GM12878 (cell line): ENCODE measurements at regions not wholly inside any gene's neighbourhood (a gene's known extent, or its start where the extent isn't known, plus 50 kb on each side); places are given as distances from the start of the nearest gene placed in this dataset.

ENCODE experiments used
- ASH2L ChIP-seq: fragments of 300-600, 200-600 bp; sonication (generic); IDR thresholded peaks from 2 replicates; pipeline ENCODE4 v1.6.1; 2017; ENCODE audit warnings: low read depth, mild to moderate bottlenecking, borderline replicate concordance
- BMI1 ChIP-seq: fragments of 450-650 bp; IDR thresholded peaks from 2 replicates; pipeline ENCODE4 v1.6.1; 2016; ENCODE audit warnings: mild to moderate bottlenecking, moderate library complexity, borderline replicate concordance
- CHD4 ChIP-seq: fragments of 200-600 bp; sonication (generic); IDR thresholded peaks from 2 replicates; pipeline ENCODE4 v1.6.1; 2016; ENCODE audit warnings: mild to moderate bottlenecking
- ESRRA ChIP-seq: IDR thresholded peaks from 2 replicates; pipeline ENCODE4 v1.6.1; 2012; ENCODE audit warnings: mild to moderate bottlenecking, low read length, improper control_type of control experiment
- TARDBP ChIP-seq: IDR thresholded peaks from 2 replicates; pipeline ENCODE4 v1.6.1; 2016; ENCODE audit warnings: borderline replicate concordance
- TF ChIP-seq, protein P1 (sequence below): IDR thresholded peaks from 2 replicates; pipeline ENCODE4 v1.6.1; 2012; ENCODE audit warnings: improper control_type of control experiment, low read depth, low read length; ENCODE audit not compliant: insufficient replicate concordance
- TF ChIP-seq, protein P2 (sequence below): IDR thresholded peaks from 2 replicates; pipeline ENCODE4 v1.6.1; 2012; ENCODE audit warnings: low read depth, low read length, improper control_type of control experiment
- TF ChIP-seq, protein P3 (sequence below): IDR thresholded peaks from 2 replicates; pipeline ENCODE4 v1.6.1; 2011; ENCODE audit warnings: low read depth, mild to moderate bottlenecking, low read length, moderate library complexity, borderline replicate concordance; ENCODE audit errors: extremely low read depth

DNA sequence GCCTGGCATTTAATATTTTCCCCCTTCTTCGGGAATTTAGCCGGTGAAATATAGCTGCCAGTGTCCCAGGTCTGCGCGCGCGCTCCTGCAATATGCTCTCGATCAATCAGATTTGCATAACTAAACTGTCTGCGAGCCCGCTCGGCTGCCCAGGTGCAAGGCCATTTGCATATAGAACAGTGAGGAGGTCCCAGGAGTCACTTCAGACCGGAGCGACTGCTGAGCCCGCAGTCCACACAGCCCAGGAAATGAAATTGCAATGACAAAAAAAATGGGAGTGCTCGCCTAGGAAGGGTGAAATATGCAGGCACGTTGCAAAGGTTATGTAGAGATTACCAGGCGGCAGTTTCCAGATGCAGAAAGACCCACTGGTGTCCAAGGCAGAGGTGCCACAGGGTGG, 228.5 kb downstream of the VRK1 start (continued):
- TF ChIP-seq, protein P1, sequence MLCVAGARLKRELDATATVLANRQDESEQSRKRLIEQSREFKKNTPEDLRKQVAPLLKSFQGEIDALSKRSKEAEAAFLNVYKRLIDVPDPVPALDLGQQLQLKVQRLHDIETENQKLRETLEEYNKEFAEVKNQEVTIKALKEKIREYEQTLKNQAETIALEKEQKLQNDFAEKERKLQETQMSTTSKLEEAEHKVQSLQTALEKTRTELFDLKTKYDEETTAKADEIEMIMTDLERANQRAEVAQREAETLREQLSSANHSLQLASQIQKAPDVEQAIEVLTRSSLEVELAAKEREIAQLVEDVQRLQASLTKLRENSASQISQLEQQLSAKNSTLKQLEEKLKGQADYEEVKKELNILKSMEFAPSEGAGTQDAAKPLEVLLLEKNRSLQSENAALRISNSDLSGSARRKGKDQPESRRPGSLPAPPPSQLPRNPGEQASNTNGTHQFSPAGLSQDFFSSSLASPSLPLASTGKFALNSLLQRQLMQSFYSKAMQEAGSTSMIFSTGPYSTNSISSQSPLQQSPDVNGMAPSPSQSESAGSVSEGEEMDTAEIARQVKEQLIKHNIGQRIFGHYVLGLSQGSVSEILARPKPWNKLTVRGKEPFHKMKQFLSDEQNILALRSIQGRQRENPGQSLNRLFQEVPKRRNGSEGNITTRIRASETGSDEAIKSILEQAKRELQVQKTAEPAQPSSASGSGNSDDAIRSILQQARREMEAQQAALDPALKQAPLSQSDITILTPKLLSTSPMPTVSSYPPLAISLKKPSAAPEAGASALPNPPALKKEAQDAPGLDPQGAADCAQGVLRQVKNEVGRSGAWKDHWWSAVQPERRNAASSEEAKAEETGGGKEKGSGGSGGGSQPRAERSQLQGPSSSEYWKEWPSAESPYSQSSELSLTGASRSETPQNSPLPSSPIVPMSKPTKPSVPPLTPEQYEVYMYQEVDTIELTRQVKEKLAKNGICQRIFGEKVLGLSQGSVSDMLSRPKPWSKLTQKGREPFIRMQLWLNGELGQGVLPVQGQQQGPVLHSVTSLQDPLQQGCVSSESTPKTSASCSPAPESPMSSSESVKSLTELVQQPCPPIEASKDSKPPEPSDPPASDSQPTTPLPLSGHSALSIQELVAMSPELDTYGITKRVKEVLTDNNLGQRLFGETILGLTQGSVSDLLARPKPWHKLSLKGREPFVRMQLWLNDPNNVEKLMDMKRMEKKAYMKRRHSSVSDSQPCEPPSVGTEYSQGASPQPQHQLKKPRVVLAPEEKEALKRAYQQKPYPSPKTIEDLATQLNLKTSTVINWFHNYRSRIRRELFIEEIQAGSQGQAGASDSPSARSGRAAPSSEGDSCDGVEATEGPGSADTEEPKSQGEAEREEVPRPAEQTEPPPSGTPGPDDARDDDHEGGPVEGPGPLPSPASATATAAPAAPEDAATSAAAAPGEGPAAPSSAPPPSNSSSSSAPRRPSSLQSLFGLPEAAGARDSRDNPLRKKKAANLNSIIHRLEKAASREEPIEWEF: no peak
- TF ChIP-seq ESRRA (no peak), TARDBP (no peak), ASH2L (no peak), CHD4 (no peak), BMI1 (no peak)
- TF ChIP-seq, protein P2, sequence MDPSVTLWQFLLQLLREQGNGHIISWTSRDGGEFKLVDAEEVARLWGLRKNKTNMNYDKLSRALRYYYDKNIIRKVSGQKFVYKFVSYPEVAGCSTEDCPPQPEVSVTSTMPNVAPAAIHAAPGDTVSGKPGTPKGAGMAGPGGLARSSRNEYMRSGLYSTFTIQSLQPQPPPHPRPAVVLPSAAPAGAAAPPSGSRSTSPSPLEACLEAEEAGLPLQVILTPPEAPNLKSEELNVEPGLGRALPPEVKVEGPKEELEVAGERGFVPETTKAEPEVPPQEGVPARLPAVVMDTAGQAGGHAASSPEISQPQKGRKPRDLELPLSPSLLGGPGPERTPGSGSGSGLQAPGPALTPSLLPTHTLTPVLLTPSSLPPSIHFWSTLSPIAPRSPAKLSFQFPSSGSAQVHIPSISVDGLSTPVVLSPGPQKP: no peak
- TF ChIP-seq, protein P3, sequence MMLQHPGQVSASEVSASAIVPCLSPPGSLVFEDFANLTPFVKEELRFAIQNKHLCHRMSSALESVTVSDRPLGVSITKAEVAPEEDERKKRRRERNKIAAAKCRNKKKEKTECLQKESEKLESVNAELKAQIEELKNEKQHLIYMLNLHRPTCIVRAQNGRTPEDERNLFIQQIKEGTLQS: no peak
